Psoas muscle (tissue), 7 donors: ENCODE measurements at regions not wholly inside any gene's neighbourhood (a gene's known extent, or its start where the extent isn't known, plus 50 kb on each side); places are given as distances from the start of the nearest gene placed in this dataset.
"Not testable (repeated sequence)": the region's sequence is repeated elsewhere in the genome, so short reads cannot be mapped to it uniquely, and the experiment has no call there.

Experiments
- ATAC-seq, 4 donors: fragments of 200-7000 bp; cut with Tn5 transposase; one replicate each; pipeline ENCODE4 v1.9.1; 2020; ENCODE audit warnings: moderate library complexity in 3 of 4, mild to moderate bottlenecking in 2 of 4
- DNase-seq, 2 donors: peaks; one replicate each; pipeline ENCODE4 v3.0.0-alpha.2; 2020
- H3K27ac ChIP-seq: fragments of 200-600 bp; one replicate; pipeline ENCODE4 v1.8.0; 2022
- H3K27me3 ChIP-seq, 3 donors: fragments of 200-600 bp in 1 of 3; one replicate each; pipeline versions ENCODE4 v1.6.1 to v1.8.0; 2013 to 2022; ENCODE audit warnings: low read length in 2 of 3, mild to moderate bottlenecking in 2 of 3, moderate library complexity in 1 of 3; ENCODE audit not compliant: insufficient read depth in 3 of 3
- H3K36me3 ChIP-seq, 2 donors: fragments of 200-600 bp in 1 of 2; one replicate each; pipeline versions ENCODE4 v1.6.1 to v1.8.0; 2013 to 2022; ENCODE audit warnings: low read depth in 1 of 2, mild to moderate bottlenecking in 1 of 2, moderate library complexity in 1 of 2; ENCODE audit not compliant: insufficient read depth in 1 of 2
- H3K4me1 ChIP-seq: fragments of 200-600 bp; one replicate; pipeline ENCODE4 v1.8.0; 2022
- H3K4me3 ChIP-seq: fragments of 200-600 bp; one replicate; pipeline ENCODE4 v1.8.0; 2022; ENCODE audit warnings: mild to moderate bottlenecking
- H3K9me3 ChIP-seq: fragments of 200-600 bp; one replicate; pipeline ENCODE4 v1.8.0; 2022
- CTCF ChIP-seq: fragments of 200-600 bp; IDR thresholded peaks from one replicate; pipeline ENCODE4 v1.8.0; 2022; ENCODE audit warnings: antibody characterized with exemption
- WGBS, 3 donors: extraction: QIAGEN DNeasy Blood & Tissue Kit; methylation state at CpG; one replicate each; pipeline versions ENCODE4 v1.1.6 to v1.1.7; 2013; 5-methylcytosine and 5-hydroxymethylcytosine counted together
- intact Hi-C, 2 donors: fragments of 100-400 bp; cut with DNase I; formaldehyde crosslinking; loops; one replicate each; pipeline versions ENCODE4 v1.11.0 to v1.14.2; 2022
- donor health status: healthy with polysubstance abuse.
- donor health status: DM: no; HTN: no; CAD: no; lungs with moderate emphysema.
- donor health status: Bipolar disorder and iron deficiency.
- donor health status: healthy.
- donor health status: DM: yes; HTN: yes; CAD: no.
- donor health status: DM: no; HTN: no; CAD: no.
- donor health status: DM: yes; HTN: yes; CAD: no.

DNA sequence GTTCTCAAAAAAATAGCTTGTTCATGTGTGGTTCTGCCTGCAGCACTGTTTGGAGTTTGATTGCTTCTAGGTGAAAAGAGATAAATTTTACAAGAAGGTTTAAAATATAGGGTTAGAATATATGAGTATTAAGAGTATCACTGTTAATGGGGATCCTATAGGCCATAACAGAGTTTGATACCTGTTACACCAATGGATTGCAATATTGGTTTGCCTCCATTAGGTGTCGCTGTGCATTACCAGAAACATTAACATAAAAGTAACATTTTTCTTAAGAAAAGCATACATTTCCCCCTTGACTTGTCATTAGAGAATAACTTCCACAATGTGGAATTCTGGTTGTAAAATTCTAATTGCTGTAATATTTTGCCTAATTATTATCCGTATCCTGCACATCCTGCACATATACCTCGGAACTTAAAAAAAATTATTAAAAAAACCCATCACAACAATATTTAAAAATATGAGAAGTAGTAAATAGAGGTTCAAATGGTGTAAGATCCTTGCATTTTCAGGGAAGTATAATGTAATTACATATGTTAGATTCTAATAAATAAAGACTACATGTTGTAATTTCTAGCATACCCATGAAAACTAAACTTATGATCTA lies 63.0 kb downstream of the CYP4A11 start:
- H3K4me3 ChIP-seq, H3K36me3 ChIP-seq, H3K9me3 ChIP-seq, DNase-seq, intact Hi-C loops, H3K4me1 ChIP-seq, H3K27ac ChIP-seq, H3K27me3 ChIP-seq, ATAC-seq: not testable (repeated sequence)
- 35 to 42% (median 39%) methylated on average over 3 of the region's 3 CpGs for WGBS, 3 donors
- TF ChIP-seq CTCF, result peak; percentile 56

GRCh38 chr1:46876093-46876492 lies 65.2 kb downstream of the CYP4A11 start:
- H3K27ac ChIP-seq, H3K4me1 ChIP-seq, H3K27me3 ChIP-seq, H3K36me3 ChIP-seq, intact Hi-C loops, H3K9me3 ChIP-seq, ATAC-seq, DNase-seq, H3K4me3 ChIP-seq: not testable (repeated sequence)
- TF ChIP-seq CTCF, result peak; percentile 29
- WGBS, 3 donors, result 43 to 51% (median 46%) methylated on average over 4 of the region's 4 CpGs
